ENCODE measurements at regions not wholly inside any gene's neighbourhood (a gene's known extent, or its start where the extent isn't known, plus 50 kb on each side); places are given as distances from the start of the nearest gene placed in this dataset.

- 75% methylated on average over 17 of the region's 17 CpGs for WGBS
- Histone ChIP-seq H3K36me3 (ENCODE audit: control insufficient read depth in 2 of 2, insufficient read depth in 2 of 2, low read length in 1 of 2) (no peaks in the 10 kb centered on the region), H3K4me1 (ENCODE audit: control insufficient read depth in 2 of 2, insufficient read depth in 2 of 2, low read length in 2 of 2) (no peaks in the 10 kb centered on the region), H3K9me3 (ENCODE audit: control insufficient read depth in 2 of 2, insufficient read depth in 1 of 2, low read length in 1 of 2) (peaks cover 0 to 2% of the 10 kb centered on the region in 2 donors), H3K27ac (ENCODE audit: low read depth in 1 of 2, low read length in 1 of 2) (no peak overlapping the region), H3K4me3 (ENCODE audit: low read length in 2 of 2) (no peak overlapping the region), H3K27me3 (ENCODE audit: control insufficient read depth in 2 of 2, insufficient read depth in 1 of 2, low read length in 1 of 2) (no peaks in the 10 kb centered on the region)
- DNase-seq (ENCODE audit: low read depth in 6 of 9, low spot score in 9 of 9) = no peak
Observed at GRCh38 chr14:94893411-94894160, 123.7 kb upstream of the GSC start.

DNA sequence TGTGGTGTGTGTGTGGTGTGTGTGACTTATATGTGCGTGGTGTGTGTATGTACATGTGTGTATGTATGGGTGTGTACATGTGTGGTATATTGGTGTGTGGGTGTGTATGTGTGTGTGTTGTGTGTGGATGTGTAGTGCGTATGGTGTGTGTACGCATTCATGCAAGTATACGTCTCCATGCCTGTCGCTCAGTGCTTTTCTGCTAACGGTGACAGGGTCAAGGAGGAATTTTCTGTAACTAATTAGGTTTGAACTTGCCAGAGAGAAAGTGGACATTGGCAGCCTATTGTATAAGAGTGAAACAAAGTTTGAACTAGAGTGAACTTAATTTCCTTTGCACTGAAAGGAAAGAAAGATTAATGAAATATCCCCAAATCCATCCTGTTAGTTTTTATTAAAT, 120.9 kb upstream of the GSC start:
- 87% methylated on average over 6 of the region's 6 CpGs for WGBS
- no peaks in the 10 kb centered on the region for H3K4me1 ChIP-seq (ENCODE audit: control insufficient read depth in 2 of 2, insufficient read depth in 2 of 2, low read length in 2 of 2)
- DNase-seq (ENCODE audit: low read depth in 6 of 9, low spot score in 9 of 9) = no peak

DNA sequence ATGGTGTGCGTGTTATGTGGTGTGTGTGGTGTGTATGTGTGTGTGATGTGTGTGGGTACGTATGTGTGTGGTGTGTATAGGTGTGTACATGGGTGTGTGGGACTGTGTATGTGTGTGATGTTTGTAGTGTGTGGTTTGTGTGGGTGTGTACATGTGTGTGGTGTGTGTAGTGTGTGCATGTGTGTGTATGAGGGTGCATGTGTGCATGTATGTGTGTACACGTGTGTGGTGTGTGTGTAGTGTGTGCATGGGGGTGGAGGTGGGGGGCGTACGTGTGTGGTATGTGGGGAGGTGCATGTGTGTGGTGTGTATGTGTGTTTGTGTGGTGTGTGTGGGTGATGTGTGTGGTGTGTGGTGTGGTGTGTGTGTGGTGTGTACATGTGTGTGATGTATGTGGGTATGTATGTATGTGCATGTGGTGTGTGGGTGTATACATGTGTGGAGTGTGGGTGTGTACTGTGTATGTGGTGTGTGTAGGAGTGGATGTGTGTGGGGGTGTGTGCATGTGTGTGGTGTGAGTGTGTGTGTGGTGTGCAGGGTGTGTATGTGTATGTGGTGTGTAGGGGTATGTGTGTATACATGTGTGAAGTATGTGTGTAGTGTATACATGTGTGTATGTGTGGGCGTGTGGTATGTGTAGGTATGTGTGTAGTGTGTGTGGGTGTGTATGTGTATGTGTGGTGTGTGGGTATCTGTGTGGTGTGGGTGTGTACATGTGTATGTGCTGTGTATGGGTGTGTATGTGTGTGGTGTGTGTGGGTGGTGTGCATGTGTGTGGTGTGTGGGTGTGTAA, 119.8 kb upstream of the GSC start:
- Histone ChIP-seq H3K27me3 (ENCODE audit: control insufficient read depth in 2 of 2, insufficient read depth in 1 of 2, low read length in 1 of 2) (no peaks in the 10 kb centered on the region), H3K9me3 (ENCODE audit: control insufficient read depth in 2 of 2, insufficient read depth in 1 of 2, low read length in 1 of 2) (peaks cover 0 to 2% of the 10 kb centered on the region in 2 donors)
- no peak for DNase-seq (ENCODE audit: low read depth in 6 of 9, low spot score in 9 of 9)

More for the DNA sequence above, 120.9 kb upstream of the GSC start:
- no peak overlapping the region for H3K4me3 ChIP-seq (ENCODE audit: low read length in 2 of 2)
- H3K27ac ChIP-seq (ENCODE audit: low read depth in 1 of 2, low read length in 1 of 2) = no peak overlapping the region
- H3K9me3 ChIP-seq (ENCODE audit: control insufficient read depth in 2 of 2, insufficient read depth in 1 of 2, low read length in 1 of 2) = peaks cover 0 to 2% of the 10 kb centered on the region in 2 donors
- H3K27me3 ChIP-seq (ENCODE audit: control insufficient read depth in 2 of 2, insufficient read depth in 1 of 2, low read length in 1 of 2) = no peaks in the 10 kb centered on the region
- no peaks in the 10 kb centered on the region for H3K36me3 ChIP-seq (ENCODE audit: control insufficient read depth in 2 of 2, insufficient read depth in 2 of 2, low read length in 1 of 2)

GRCh38 chr14:94888121-94888520, 118.2 kb upstream of the GSC start:
- no peaks in the 10 kb centered on the region for H3K36me3 ChIP-seq (ENCODE audit: control insufficient read depth in 2 of 2, insufficient read depth in 2 of 2, low read length in 1 of 2)
- no peak overlapping the region for H3K4me3 ChIP-seq (ENCODE audit: low read length in 2 of 2)
- H3K27me3 ChIP-seq (ENCODE audit: control insufficient read depth in 2 of 2, insufficient read depth in 1 of 2, low read length in 1 of 2) = no peaks in the 10 kb centered on the region
- H3K4me1 ChIP-seq (ENCODE audit: control insufficient read depth in 2 of 2, insufficient read depth in 2 of 2, low read length in 2 of 2) = no peaks in the 10 kb centered on the region
- H3K27ac ChIP-seq (ENCODE audit: low read depth in 1 of 2, low read length in 1 of 2) = no peak overlapping the region
- H3K9me3 ChIP-seq (ENCODE audit: control insufficient read depth in 2 of 2, insufficient read depth in 1 of 2, low read length in 1 of 2) = peaks cover 0 to 2% of the 10 kb centered on the region in 2 donors
- DNase-seq (ENCODE audit: low read depth in 6 of 9, low spot score in 9 of 9) = no peak
- WGBS = 91% methylated on average over 12 of the region's 12 CpGs

More for the DNA sequence above, 119.8 kb upstream of the GSC start:
- no peaks in the 10 kb centered on the region for H3K36me3 ChIP-seq (ENCODE audit: control insufficient read depth in 2 of 2, insufficient read depth in 2 of 2, low read length in 1 of 2)
- H3K4me3 ChIP-seq (ENCODE audit: low read length in 2 of 2) = no peak overlapping the region
- 98% methylated on average over 6 of the region's 6 CpGs for WGBS
- H3K4me1 ChIP-seq (ENCODE audit: control insufficient read depth in 2 of 2, insufficient read depth in 2 of 2, low read length in 2 of 2) = no peaks in the 10 kb centered on the region
- no peak overlapping the region for H3K27ac ChIP-seq (ENCODE audit: low read depth in 1 of 2, low read length in 1 of 2)

DNA sequence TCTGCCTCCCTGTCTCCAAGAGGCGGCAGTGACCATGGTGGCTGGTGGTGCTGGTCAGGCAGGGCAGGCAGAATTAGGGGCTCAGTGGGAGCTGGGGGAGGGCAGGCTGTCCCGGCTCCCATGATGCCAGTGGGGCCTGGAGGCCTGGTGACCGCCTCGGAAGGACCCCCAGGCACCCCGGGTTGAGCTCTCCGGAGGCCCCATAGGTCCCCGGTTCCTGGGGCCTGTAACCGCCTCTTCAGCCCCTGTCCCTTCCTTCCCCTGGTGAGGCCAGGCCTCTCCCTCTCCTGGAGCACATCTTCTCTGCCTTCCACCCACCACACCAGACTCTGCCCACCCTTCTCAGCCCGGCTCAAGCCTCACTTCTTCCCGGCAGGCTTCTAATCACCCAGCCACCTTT, 117.7 kb upstream of the GSC start:
- H3K9me3 ChIP-seq (ENCODE audit: control insufficient read depth in 2 of 2, insufficient read depth in 1 of 2, low read length in 1 of 2) = peaks cover 0 to 2% of the 10 kb centered on the region in 2 donors
- no peak for DNase-seq (ENCODE audit: low read depth in 6 of 9, low spot score in 9 of 9)
- no peaks in the 10 kb centered on the region for H3K27me3 ChIP-seq (ENCODE audit: control insufficient read depth in 2 of 2, insufficient read depth in 1 of 2, low read length in 1 of 2)
- no peak overlapping the region for H3K27ac ChIP-seq (ENCODE audit: low read depth in 1 of 2, low read length in 1 of 2)
- no peaks in the 10 kb centered on the region for H3K36me3 ChIP-seq (ENCODE audit: control insufficient read depth in 2 of 2, insufficient read depth in 2 of 2, low read length in 1 of 2)
- no peak overlapping the region for H3K4me3 ChIP-seq (ENCODE audit: low read length in 2 of 2)
- H3K4me1 ChIP-seq (ENCODE audit: control insufficient read depth in 2 of 2, insufficient read depth in 2 of 2, low read length in 2 of 2) = no peaks in the 10 kb centered on the region
- WGBS = 92% methylated on average over 10 of the region's 10 CpGs

GRCh38 chr14:94886931-94887330, 117.0 kb upstream of the GSC start:
- no peaks in the 10 kb centered on the region for H3K27me3 ChIP-seq (ENCODE audit: control insufficient read depth in 2 of 2, insufficient read depth in 1 of 2, low read length in 1 of 2)
- H3K4me1 ChIP-seq (ENCODE audit: control insufficient read depth in 2 of 2, insufficient read depth in 2 of 2, low read length in 2 of 2) = no peaks in the 10 kb centered on the region
- no peaks in the 10 kb centered on the region for H3K36me3 ChIP-seq (ENCODE audit: control insufficient read depth in 2 of 2, insufficient read depth in 2 of 2, low read length in 1 of 2)
- no peak overlapping the region for H3K4me3 ChIP-seq (ENCODE audit: low read length in 2 of 2)
- H3K9me3 ChIP-seq (ENCODE audit: control insufficient read depth in 2 of 2, insufficient read depth in 1 of 2, low read length in 1 of 2) = peaks cover 0 to 2% of the 10 kb centered on the region in 2 donors
- WGBS = 72% methylated on average over 7 of the region's 7 CpGs
- no peak for DNase-seq (ENCODE audit: low read depth in 6 of 9, low spot score in 9 of 9)
- no peak overlapping the region for H3K27ac ChIP-seq (ENCODE audit: low read depth in 1 of 2, low read length in 1 of 2)

GRCh38 chr14:94885481-94886155, 115.7 kb upstream of the GSC start:
- WGBS = 67% methylated on average over 5 of the region's 5 CpGs

GRCh38 chr14:94884616-94885230, 114.8 kb upstream of the GSC start:
- Histone ChIP-seq H3K9me3 (ENCODE audit: control insufficient read depth in 2 of 2, insufficient read depth in 1 of 2, low read length in 1 of 2) (no peaks in the 10 kb centered on the region), H3K4me1 (ENCODE audit: control insufficient read depth in 2 of 2, insufficient read depth in 2 of 2, low read length in 2 of 2) (no peaks in the 10 kb centered on the region), H3K4me3 (ENCODE audit: low read length in 2 of 2) (no peak overlapping the region), H3K36me3 (ENCODE audit: control insufficient read depth in 2 of 2, insufficient read depth in 2 of 2, low read length in 1 of 2) (no peaks in the 10 kb centered on the region), H3K27me3 (ENCODE audit: control insufficient read depth in 2 of 2, insufficient read depth in 1 of 2, low read length in 1 of 2) (no peaks in the 10 kb centered on the region), H3K27ac (ENCODE audit: low read depth in 1 of 2, low read length in 1 of 2) (no peak overlapping the region)
- 87% methylated on average over 19 of the region's 19 CpGs for WGBS
- no peak for DNase-seq (ENCODE audit: low read depth in 6 of 9, low spot score in 9 of 9)

More at GRCh38 chr14:94885481-94886155, 115.7 kb upstream of the GSC start:
- no peaks in the 10 kb centered on the region for H3K36me3 ChIP-seq (ENCODE audit: control insufficient read depth in 2 of 2, insufficient read depth in 2 of 2, low read length in 1 of 2)
- H3K9me3 ChIP-seq (ENCODE audit: control insufficient read depth in 2 of 2, insufficient read depth in 1 of 2, low read length in 1 of 2) = peaks cover 0 to 2% of the 10 kb centered on the region in 2 donors
- H3K27me3 ChIP-seq (ENCODE audit: control insufficient read depth in 2 of 2, insufficient read depth in 1 of 2, low read length in 1 of 2) = no peaks in the 10 kb centered on the region
- H3K4me1 ChIP-seq (ENCODE audit: control insufficient read depth in 2 of 2, insufficient read depth in 2 of 2, low read length in 2 of 2) = no peaks in the 10 kb centered on the region
- DNase-seq (ENCODE audit: low read depth in 6 of 9, low spot score in 9 of 9) = no peak
- no peak overlapping the region for H3K4me3 ChIP-seq (ENCODE audit: low read length in 2 of 2)
- no peak overlapping the region for H3K27ac ChIP-seq (ENCODE audit: low read depth in 1 of 2, low read length in 1 of 2)
